Activated CD4-positive, CD25-positive, alpha-beta regulatory T cell treated with anti-CD3 and anti-CD28 coated beads, Interleukin-2, amount 50 U/mL, for 24 hours (primary cell): ENCODE measurements at regions not wholly inside any gene's neighbourhood (a gene's known extent, or its start where the extent isn't known, plus 50 kb on each side); places are given as distances from the start of the nearest gene placed in this dataset.

Experiments
- ATAC-seq, 2 donors: fragments of 150-1000 bp; cut with Tn5 transposase; one replicate each; pipeline ENCODE4 v1.10.0; 2021; ENCODE audit warnings: mild to moderate bottlenecking in 1 of 2, moderate library complexity in 1 of 2

DNA sequence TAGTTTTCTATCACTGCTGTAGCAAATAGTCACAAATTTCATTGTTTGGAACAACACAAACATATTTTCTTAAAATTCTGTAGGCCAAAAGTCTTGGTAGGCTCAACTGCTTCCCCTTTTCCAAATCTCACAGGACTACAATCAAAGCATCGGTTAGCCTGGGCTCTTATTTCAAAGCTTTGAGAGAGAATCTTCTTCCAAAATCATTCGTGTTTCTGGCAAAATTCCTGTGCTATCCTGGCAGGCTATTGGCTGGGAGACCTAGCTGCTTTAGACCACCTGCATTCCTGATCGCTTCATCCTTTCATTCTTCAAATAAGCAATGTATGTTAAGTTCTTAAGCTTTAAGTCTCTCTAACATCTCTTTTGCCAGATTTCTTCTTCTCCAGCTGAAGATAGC is 629.8 kb upstream of the CDH18 start:
- no peak for ATAC-seq

- no peak for ATAC-seq
These were observed 628.0 kb upstream of the CDH18 start for GRCh38 chr5:20615888-20616563.

GRCh38 chr5:20611620-20612019 is 623.6 kb upstream of the CDH18 start:
- no peak for ATAC-seq

DNA sequence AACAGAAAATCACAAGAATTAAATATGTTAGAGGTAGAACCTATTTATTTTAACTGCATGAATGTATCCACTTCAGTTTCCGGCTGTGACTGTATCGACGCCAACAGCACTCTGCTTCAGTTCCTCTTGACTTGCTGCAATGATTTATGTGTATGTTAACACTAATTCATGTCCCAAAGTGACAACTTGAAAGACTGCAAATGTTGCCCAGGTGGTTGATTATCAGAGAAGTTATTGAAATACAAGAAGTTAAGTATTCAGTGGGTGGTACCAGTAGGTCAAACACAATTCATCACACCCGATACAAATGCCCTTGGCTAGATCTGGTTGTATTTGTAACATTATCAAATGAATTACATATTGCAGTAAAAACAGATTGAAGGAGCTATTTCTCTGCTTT is 622.7 kb upstream of the CDH18 start:
- no peak for ATAC-seq

DNA sequence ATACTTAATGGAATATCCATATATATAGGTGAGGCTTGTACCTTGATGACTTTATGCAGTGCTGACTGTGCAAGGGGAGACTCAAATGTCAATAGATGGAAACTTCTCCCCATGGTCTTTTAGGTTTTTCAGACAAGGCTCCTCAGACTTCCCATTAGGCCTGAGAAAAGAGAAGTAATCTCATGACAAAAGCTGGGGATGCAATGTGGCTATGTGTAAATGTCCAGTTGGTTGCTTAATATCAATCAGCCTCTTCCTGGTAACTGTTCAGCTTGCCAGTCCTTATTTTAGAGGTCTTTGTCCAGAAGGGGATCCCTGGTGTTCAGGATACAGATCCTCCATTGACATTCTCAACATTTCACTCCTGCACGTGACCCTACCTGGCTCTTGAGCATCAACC is 621.1 kb upstream of the CDH18 start:
- ATAC-seq: no peak

- ATAC-seq: no peak
These were observed 620.6 kb upstream of the CDH18 start for GRCh38 chr5:20608567-20608966.

DNA sequence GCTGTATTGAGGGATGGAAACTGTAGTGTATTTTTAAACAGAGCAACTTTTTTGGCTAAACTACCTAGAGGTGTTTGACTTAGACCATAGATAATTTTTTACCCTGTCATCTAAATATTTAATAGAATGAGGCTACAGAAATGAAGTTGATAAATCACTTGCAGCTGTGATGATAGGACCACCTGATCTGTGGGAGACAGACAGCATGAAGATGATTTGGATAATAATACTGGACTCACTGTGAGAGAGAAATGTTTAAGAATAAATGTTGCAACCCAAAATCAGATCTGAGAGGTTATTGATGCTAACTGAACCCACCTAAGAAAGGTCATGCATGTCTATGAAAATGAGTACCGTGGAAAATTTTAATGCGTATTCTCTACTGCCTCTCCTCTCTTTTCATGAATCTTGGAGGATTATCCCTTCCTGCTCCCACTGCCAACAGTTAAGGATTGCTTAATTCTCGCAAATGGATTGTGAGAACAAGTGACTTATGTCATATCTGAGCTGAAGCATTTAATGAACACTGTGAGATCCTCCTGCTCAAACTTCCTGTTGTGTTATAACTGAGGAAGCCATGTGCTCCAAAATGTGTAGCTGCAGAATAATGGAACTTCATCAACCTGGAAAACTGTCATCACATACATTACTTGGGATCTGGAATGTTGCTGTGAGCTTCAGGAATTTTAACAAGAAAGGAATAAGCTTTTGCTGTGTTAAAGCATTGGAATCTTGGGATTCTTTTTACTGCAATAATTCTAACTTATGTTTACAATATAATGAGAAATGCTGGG is 617.9 kb upstream of the CDH18 start:
- no peak for ATAC-seq

DNA sequence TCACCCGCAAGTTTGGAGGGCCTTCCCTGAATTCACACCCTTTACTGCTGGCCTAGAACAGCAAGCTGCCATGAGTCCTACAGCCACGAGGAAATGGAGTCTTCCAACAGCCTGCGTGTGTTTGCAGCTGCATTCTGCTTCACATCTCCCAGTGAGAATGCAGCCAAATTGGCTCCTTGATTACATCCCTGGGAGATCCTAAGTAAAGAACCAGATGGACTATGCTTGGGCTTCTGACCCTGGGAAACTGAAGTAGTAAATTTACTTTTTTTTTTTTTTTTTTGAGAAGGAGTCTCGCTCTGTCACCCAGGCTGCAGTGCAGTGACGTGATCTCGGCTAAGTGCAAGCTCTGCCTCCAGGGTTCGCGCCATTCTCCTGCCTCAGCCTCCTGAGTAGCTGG is 617.0 kb upstream of the CDH18 start:
- no peak for ATAC-seq

DNA sequence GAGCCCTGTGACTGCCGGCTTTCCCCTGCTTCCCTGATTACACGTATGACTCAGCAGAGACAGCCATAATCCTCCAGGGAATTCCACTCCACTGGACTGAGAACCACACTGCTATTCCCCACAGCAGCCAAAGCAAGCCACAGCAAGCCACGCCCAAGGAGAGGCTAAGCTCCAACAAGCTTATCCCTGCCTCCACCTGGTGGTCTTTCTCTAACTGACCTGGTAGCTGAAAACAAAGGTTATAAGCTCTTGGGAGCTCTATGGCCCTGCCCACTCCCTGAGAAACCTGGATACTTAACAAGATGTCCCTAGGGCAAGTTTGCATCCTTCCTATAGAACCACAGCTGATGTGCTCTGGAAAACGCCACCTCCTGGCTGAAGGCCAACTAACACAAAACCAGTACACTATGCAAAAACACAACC is 613.7 kb upstream of the CDH18 start:
- ATAC-seq: no peak

DNA sequence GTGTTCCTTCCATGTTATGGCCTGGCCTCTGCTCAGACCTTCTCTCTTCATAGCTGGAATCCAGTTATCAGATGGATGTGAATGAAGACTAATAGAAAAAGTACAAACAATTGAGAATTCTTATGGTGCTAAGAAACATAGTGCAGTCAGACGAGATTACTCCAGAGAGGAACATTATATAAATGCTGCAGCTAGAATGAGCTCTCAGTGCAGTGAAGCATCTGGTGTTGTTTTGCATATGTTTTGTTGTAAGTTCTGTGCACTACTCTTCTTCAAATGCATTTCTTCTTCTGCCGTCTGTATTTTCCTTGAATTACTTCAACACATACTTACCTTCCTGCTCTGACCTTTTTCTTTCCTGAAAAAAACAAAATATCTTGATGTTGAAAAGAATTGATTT is 602.4 kb upstream of the CDH18 start:
- no peak for ATAC-seq

DNA sequence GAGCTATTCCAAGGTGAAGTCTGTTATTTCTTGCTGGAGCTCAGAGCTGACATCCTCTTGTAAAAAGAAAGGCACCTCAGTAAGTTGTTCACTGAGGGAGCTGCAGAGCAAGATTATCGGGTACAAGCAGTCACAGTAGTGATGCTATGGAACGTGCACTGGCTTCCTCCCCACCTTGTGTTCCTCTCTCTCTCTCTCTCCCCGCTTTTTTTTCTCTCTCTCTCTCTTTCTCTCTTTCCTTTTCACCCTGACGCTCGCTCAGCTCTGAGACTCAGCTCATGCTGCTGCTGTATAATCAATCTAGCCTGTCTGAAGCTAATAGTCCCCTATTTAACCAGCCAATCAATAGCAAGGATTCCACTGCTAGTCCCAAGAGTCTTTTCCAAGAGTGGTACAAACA is 587.6 kb upstream of the CDH18 start:
- no peak for ATAC-seq

DNA sequence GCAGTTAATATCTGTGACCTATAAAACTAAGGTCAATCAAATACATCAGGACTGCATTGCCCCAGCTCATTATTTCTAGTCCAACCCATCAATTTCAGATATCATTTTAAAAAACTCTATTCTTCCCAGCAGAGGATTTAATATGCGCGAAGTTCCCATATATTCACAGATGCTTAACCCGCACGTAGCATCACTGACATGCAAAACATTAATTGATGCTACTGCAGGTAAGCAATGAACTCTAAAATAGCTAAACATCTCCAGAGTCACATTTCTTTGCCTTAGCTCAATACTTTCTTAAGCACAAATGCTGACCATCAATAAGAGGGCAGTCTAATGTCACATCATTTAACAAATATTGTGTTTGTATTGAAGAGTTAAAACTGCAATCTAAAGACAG is 586.6 kb upstream of the CDH18 start:
- ATAC-seq: no peak

GRCh38 chr5:20572614-20573013 is 584.6 kb upstream of the CDH18 start:
- ATAC-seq: no peak

DNA sequence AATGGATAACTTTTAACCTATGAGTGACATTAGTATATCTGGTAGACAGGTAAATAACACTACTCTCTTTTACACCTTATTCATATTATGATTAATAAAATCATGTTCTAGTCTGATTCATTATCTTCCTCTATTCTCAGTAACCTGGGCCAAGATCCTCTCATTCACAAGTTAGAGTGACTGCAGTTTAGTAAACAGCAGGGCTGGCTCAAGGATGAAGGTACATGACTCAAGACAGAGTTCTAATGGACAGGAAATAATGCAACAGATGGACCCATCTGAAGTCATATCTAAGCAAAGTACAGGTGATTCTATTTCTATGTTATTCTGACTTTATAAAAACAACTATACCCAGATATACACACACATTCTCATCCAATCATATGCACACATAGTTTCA is 582.5 kb upstream of the CDH18 start:
- ATAC-seq: no peak

- no peak for ATAC-seq
These were observed 574.5 kb upstream of the CDH18 start for GRCh38 chr5:20562544-20562943.

GRCh38 chr5:20559845-20560244 is 571.8 kb upstream of the CDH18 start:
- no peak for ATAC-seq

GRCh38 chr5:20556115-20556763 is 568.2 kb upstream of the CDH18 start:
- no peak for ATAC-seq

- ATAC-seq: no peak
These were observed 567.0 kb upstream of the CDH18 start for GRCh38 chr5:20555034-20555433.

DNA sequence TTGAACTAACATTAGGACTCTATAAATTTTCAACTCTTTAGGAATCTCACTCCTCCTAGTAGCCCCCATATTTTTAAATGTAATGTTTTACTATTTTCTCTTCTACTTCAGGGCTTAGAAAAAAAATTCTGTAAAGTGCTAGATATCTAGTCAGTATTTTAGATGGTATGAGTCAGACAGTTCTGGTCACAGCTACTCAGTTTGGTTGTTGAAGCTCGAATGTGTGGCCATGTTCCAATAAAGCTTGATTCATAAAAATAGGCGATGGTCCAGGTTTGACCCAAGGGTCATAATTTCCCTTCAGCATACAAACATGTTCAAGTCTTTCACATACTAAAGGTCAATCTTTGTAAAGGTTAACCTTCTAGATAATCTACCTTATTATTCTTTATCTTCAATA is 566.0 kb upstream of the CDH18 start:
- ATAC-seq: no peak

GRCh38 chr5:20537911-20538703 is 550.1 kb upstream of the CDH18 start:
- no peak for ATAC-seq

DNA sequence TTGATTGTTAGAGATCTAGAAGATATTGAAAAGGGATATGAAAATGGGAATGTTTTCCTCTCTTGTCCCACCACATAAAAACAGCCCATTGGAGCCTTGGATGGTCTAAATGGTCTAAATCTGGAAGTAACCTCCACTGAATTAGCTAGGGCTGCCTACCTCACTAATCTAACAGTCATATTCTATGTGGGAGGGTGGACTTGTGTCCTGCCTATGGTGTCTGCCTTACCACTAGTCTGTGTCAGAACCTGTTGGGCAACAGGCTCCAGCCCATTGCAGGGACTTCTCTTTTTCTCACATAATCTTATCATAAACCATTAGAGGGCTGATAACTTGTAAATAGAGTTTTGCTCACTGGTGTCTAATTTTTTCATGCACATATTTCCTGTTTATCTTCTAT is 548.8 kb upstream of the CDH18 start:
- ATAC-seq: no peak

GRCh38 chr5:20536341-20536740 is 548.3 kb upstream of the CDH18 start:
- no peak for ATAC-seq

DNA sequence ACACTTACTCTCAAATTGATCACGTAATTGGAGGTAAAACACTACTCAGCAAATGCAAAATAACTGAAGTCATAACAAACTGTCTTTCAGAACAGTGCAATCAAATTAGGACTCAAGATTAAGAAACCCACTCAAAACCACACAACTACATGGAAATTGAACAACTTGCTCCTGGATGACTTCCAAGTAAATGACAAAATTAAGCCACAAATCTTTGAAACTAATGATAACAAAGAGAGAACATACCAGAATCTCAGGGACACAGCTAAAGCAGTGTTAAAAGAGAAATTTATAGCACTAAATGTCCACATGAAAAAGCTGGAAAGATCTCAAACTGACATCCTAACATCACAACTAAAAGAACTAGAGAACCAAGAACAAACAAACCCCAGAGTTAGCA is 540.5 kb upstream of the CDH18 start:
- no peak for ATAC-seq
